Epithelial cell of esophagus (primary cell): ENCODE measurements at regions not wholly inside any gene's neighbourhood (a gene's known extent, or its start where the extent isn't known, plus 50 kb on each side); places are given as distances from the start of the nearest gene placed in this dataset.

Source experiments
- DNase-seq: peaks from one replicate; pipeline ENCODE4 v3.0.0; 2010; ENCODE audit warnings: low read depth
- H3K4me3 ChIP-seq: 2 replicates; pipeline ENCODE4 v1.5.1; 2011; ENCODE audit warnings: mild to moderate bottlenecking, low read length, control low read depth
- CTCF ChIP-seq: IDR thresholded peaks from 2 replicates; pipeline ENCODE4 v1.5.1; 2011; ENCODE audit warnings: low read depth, mild to moderate bottlenecking, low read length, control low read depth, inconsistent platforms; ENCODE audit not compliant: insufficient read depth; ENCODE audit errors: missing control alignments

- no peak for TF ChIP-seq CTCF
- no peak for DNase-seq
These were observed 2357.2 kb downstream of the LRRC4C start for GRCh38 chr11:39102236-39102635.

GRCh38 chr11:39078465-39078864 lies 2381.0 kb downstream of the LRRC4C start:
- H3K4me3 ChIP-seq = no peak overlapping the region
- TF ChIP-seq CTCF = no peak
- no peak for DNase-seq

More at GRCh38 chr11:39102236-39102635, 2357.2 kb downstream of the LRRC4C start:
- no peak overlapping the region for H3K4me3 ChIP-seq

GRCh38 chr11:39037611-39038010 lies 2421.8 kb downstream of the LRRC4C start:
- no peak for DNase-seq
- H3K4me3 ChIP-seq = no peak overlapping the region
- no peak for TF ChIP-seq CTCF

GRCh38 chr11:39036021-39036420 lies 2423.4 kb downstream of the LRRC4C start:
- no peak for TF ChIP-seq CTCF
- no peak overlapping the region for H3K4me3 ChIP-seq
- DNase-seq = no peak

- no peak for TF ChIP-seq CTCF
- no peak for DNase-seq
- no peak overlapping the region for H3K4me3 ChIP-seq
These were observed 2423.5 kb upstream of the RAG2 start for GRCh38 chr11:39021539-39021938.

- no peak for TF ChIP-seq CTCF
- H3K4me3 ChIP-seq = no peak overlapping the region
These were observed 2413.8 kb upstream of the RAG2 start for GRCh38 chr11:39011797-39012196.

GRCh38 chr11:38990841-38991240 lies 2392.8 kb upstream of the RAG2 start:
- peak; percentile 49 for DNase-seq
- no peak overlapping the region for H3K4me3 ChIP-seq
- no peak for TF ChIP-seq CTCF

More at GRCh38 chr11:39011797-39012196, 2413.8 kb upstream of the RAG2 start:
- peak; percentile 14 for DNase-seq
